Bronchial epithelial cell (primary cell): ENCODE measurements at regions not wholly inside any gene's neighbourhood (a gene's known extent, or its start where the extent isn't known, plus 50 kb on each side); places are given as distances from the start of the nearest gene placed in this dataset.
"Not testable (repeated sequence)": the region's sequence is repeated elsewhere in the genome, so short reads cannot be mapped to it uniquely, and the experiment has no call there.

Experiments
- DNase-seq: peaks from one replicate; pipeline ENCODE4 v3.0.0-alpha.2; 2010; ENCODE audit warnings: low read depth
- FAIRE-seq: peaks from 2 replicates; lab custom pipeline; 2011; peaks lifted over from hg19 to GRCh38; lab: Jason Lieb, UNC
- H3K27me3 ChIP-seq: 2 replicates; pipeline ENCODE4 v1.5.1; 2011; ENCODE audit warnings: low read length; ENCODE audit not compliant: control insufficient read depth, insufficient read depth
- H3K36me3 ChIP-seq: 2 replicates; pipeline ENCODE4 v1.5.1; 2011; ENCODE audit warnings: low read length; ENCODE audit not compliant: control insufficient read depth, insufficient read depth
- H3K4me3 ChIP-seq: 2 replicates; pipeline ENCODE4 v1.5.1; 2011; ENCODE audit warnings: mild to moderate bottlenecking, low read depth, low read length, control low read depth
- CTCF ChIP-seq: IDR thresholded peaks from 2 replicates; pipeline ENCODE4 v1.5.1; 2011; ENCODE audit warnings: mild to moderate bottlenecking, moderate library complexity, low read length, control low read depth, inconsistent platforms; ENCODE audit not compliant: insufficient read depth, severe bottlenecking

- FAIRE-seq (no peak), DNase-seq (no peak)
- no peaks in the 10 kb centered on the region for H3K27me3 ChIP-seq
- TF ChIP-seq CTCF = no peak
- no peak overlapping the region for H3K4me3 ChIP-seq
- no peaks in the 10 kb centered on the region for H3K36me3 ChIP-seq
Measured at GRCh38 chr2:136286423-136286822, 168.5 kb upstream of the CXCR4 start.

GRCh38 chr2:136284226-136285119, 166.5 kb upstream of the CXCR4 start:
- Histone ChIP-seq H3K27me3 (no peaks in the 10 kb centered on the region), H3K4me3 (no peak overlapping the region), H3K36me3 (no peaks in the 10 kb centered on the region)
- no peak for TF ChIP-seq CTCF
- FAIRE-seq (no peak), DNase-seq (no peak)

- Histone ChIP-seq H3K4me3 (no peak overlapping the region), H3K27me3 (no peaks in the 10 kb centered on the region), H3K36me3 (no peaks in the 10 kb centered on the region)
- DNase-seq (no peak), FAIRE-seq (no peak)
- no peak for TF ChIP-seq CTCF
Measured at GRCh38 chr2:136282251-136282650, 164.3 kb upstream of the CXCR4 start.

- FAIRE-seq = no peak
Measured at GRCh38 chr2:136281281-136282114, 163.5 kb upstream of the CXCR4 start.

GRCh38 chr2:136266346-136266745, 148.4 kb upstream of the CXCR4 start:
- H3K27me3 ChIP-seq, H3K36me3 ChIP-seq, H3K4me3 ChIP-seq, DNase-seq, FAIRE-seq: not testable (repeated sequence)

More at GRCh38 chr2:136281281-136282114, 163.5 kb upstream of the CXCR4 start:
- Histone ChIP-seq H3K4me3 (no peak overlapping the region), H3K36me3 (no peaks in the 10 kb centered on the region), H3K27me3 (no peaks in the 10 kb centered on the region)
- TF ChIP-seq CTCF = no peak
- DNase-seq = no peak

- FAIRE-seq = no peak
- Histone ChIP-seq H3K27me3 (no peaks in the 10 kb centered on the region), H3K4me3 (no peak overlapping the region), H3K36me3 (no peaks in the 10 kb centered on the region)
- no peak for TF ChIP-seq CTCF
- DNase-seq = no peak
Measured at GRCh38 chr2:136259551-136259950, 141.6 kb upstream of the CXCR4 start.
